K562 (cell line): ENCODE measurements at regions not wholly inside any gene's neighbourhood (a gene's known extent, or its start where the extent isn't known, plus 50 kb on each side); places are given as distances from the start of the nearest gene placed in this dataset.

Experiments used
- ATAC-seq: fragments of 200-7000 bp; cut with Tn5 transposase; 3 replicates; pipeline ENCODE4 v1.9.1; 2020; ENCODE audit warnings: moderate library complexity
- BruUV-seq: library from RNA; stranded (reverse); fragments of 400-500 nt; replicated peaks from 2 replicates; lab custom pipeline; 2021; lab: Mats Ljungman, UMichigan
- CTCF ChIA-PET: fragments of 300-600 bp; formaldehyde crosslinking; extraction: SDS; loops from one replicate; lab custom pipeline; 2021; ENCODE audit warnings: low intra/inter-chr PET ratio; lab: Yijun Ruan, JAX
- POLR2A ChIA-PET: fragments of 300-600, 350-650 bp; sonication (Branson Sonifier 250); formaldehyde crosslinking; extraction: SDS; loops from one replicate; lab custom pipeline; 2021; ENCODE audit warnings: antibody characterized with exemption, inconsistent platforms; lab: Yijun Ruan, JAX
- DNase-seq, 4 experiments: peaks; one replicate each; pipeline versions ENCODE4 v3.0.0 to v3.0.0-alpha.2; 2011 to 2018; ENCODE audit warnings: low spot score in 3 of 4, mixed read lengths in 3 of 4; ENCODE audit errors: extremely low read depth in 1 of 4
- FAIRE-seq: peaks from 2 replicates; lab custom pipeline; 2011; peaks lifted over from hg19 to GRCh38; lab: Jason Lieb, UNC
- H2AFZ ChIP-seq: 2 replicates; pipeline ENCODE4 v1.6.0; 2011; ENCODE audit warnings: low read depth, low read length, control low read depth, inconsistent platforms
- H3K27ac ChIP-seq: fragments of 200-600 bp; 3 replicates; pipeline ENCODE4 v1.8.0; 2011; ENCODE audit warnings: low read depth, mild to moderate bottlenecking, control low read depth, inconsistent platforms, low read length, moderate library complexity, mixed read lengths; ENCODE audit errors: extremely low read depth
- H3K27me3 ChIP-seq, 2 experiments: fragments of 300-600 bp in 1 of 2; 2 replicates in 1 of 2; 3 replicates in 1 of 2; pipeline versions ENCODE4 v1.6.0 to v1.8.0; 2011; ENCODE audit warnings: inconsistent platforms in 2 of 2, low read length in 2 of 2, mild to moderate bottlenecking in 1 of 2, mixed read lengths in 1 of 2, moderate library complexity in 1 of 2; ENCODE audit not compliant: control insufficient read depth in 2 of 2, insufficient read depth in 2 of 2
- H3K36me3 ChIP-seq: fragments of 300-600 bp; 3 replicates; pipeline ENCODE4 v1.8.0; 2011; ENCODE audit warnings: mild to moderate bottlenecking, low read length, inconsistent platforms; ENCODE audit not compliant: control insufficient read depth, insufficient read depth
- H3K4me1 ChIP-seq, 2 experiments: fragments of 200-600 bp in 1 of 2; replicated peaks in 1 of 2; 2 replicates in 1 of 2; 3 replicates in 1 of 2; pipeline versions ENCODE4 v1.5.1 to v1.8.0; 2011; ENCODE audit warnings: inconsistent platforms in 2 of 2, low read length in 2 of 2, mild to moderate bottlenecking in 1 of 2, mixed read lengths in 1 of 2, moderate library complexity in 1 of 2; ENCODE audit not compliant: control insufficient read depth in 2 of 2, insufficient read depth in 2 of 2
- H3K4me2 ChIP-seq: 2 replicates; pipeline ENCODE4 v1.6.1; 2011; ENCODE audit warnings: low read length, control low read depth, inconsistent platforms, mixed read lengths; ENCODE audit not compliant: insufficient read depth
- H3K4me3 ChIP-seq: fragments of 200-600 bp; sonication (generic), shearing (Covaris generic); 2 replicates; pipeline ENCODE4 v1.5.1; 2016; ENCODE audit warnings: control low read depth, inconsistent platforms
- H3K79me2 ChIP-seq: fragments of 200-600 bp; 3 replicates; pipeline ENCODE4 v1.8.0; 2011; ENCODE audit warnings: low read length, inconsistent platforms; ENCODE audit not compliant: control insufficient read depth, insufficient read depth
- H3K9ac ChIP-seq, 2 experiments: 2 replicates each; pipeline versions ENCODE4 v1.6.0 to v1.6.1; 2011; ENCODE audit warnings: low read depth in 2 of 2, low read length in 2 of 2, control low read depth in 1 of 2, inconsistent platforms in 1 of 2, mild to moderate bottlenecking in 1 of 2, mixed read lengths in 1 of 2; ENCODE audit not compliant: insufficient read depth in 1 of 2
- H3K9me1 ChIP-seq: one replicate; pipeline ENCODE4 v1.6.0; 2011; ENCODE audit warnings: inconsistent platforms, mild to moderate bottlenecking, low read length, moderate library complexity; ENCODE audit not compliant: control insufficient read depth, insufficient read depth
- H3K9me3 ChIP-seq: replicated peaks from 2 replicates; pipeline ENCODE4 v1.5.1; 2011; ENCODE audit warnings: low read depth, low read length, inconsistent platforms; ENCODE audit not compliant: control insufficient read depth, insufficient read depth
- H4K20me1 ChIP-seq: replicated peaks from 2 replicates; pipeline ENCODE4 v1.6.1; 2011; ENCODE audit warnings: low read length, inconsistent platforms, mixed read lengths; ENCODE audit not compliant: control insufficient read depth, insufficient read depth
- HMG20B ChIP-seq: fragments of 250-450 bp; sonication (Bioruptor Pico); IDR thresholded peaks from 2 replicates; pipeline ENCODE4 v1.5.0; 2021; ENCODE audit warnings: mild to moderate bottlenecking
- ILK ChIP-seq: fragments of 450-650 bp; IDR thresholded peaks from 2 replicates; pipeline ENCODE4 v1.6.1; 2016; ENCODE audit warnings: missing genetic modification characterization, low read depth, mild to moderate bottlenecking, missing compliant biosample characterization, moderate library complexity, borderline replicate concordance
- PHB ChIP-seq: fragments of 250-450 bp; sonication (Bioruptor Pico); IDR thresholded peaks from 2 replicates; pipeline ENCODE4 v1.5.0; 2021
- TCF7L2 ChIP-seq: fragments of 150-350 bp; IDR thresholded peaks from 2 replicates; pipeline ENCODE4 v1.6.1; 2016; ENCODE audit warnings: low read depth, mild to moderate bottlenecking, low read length, moderate library complexity
- WGBS: fragments of 100-300 bp; shearing (Covaris generic); methylation state at CpG from one replicate; pipeline ENCODE4 v1.1.6; 2016; ENCODE audit warnings: low coverage, mixed read lengths; ENCODE audit not compliant: insufficient coverage; ENCODE audit errors: missing lambda C conversion rate; 5-methylcytosine and 5-hydroxymethylcytosine counted together
- in situ Hi-C: fragments of 300-500 bp; cut with MboI; formaldehyde crosslinking; loops from 4 replicates; pipeline ENCODE4 v1.15.0; 2018; ENCODE audit warnings: inconsistent platforms, mixed read lengths
- intact Hi-C: fragments of 100-400 bp; cut with micrococcal nuclease; formaldehyde crosslinking; loops from 2 replicates; pipeline ENCODE4 v1.14.2; 2022
- TF ChIP-seq, protein P1 (sequence below): fragments of 450-650 bp; IDR thresholded peaks from 2 replicates; pipeline ENCODE4 v1.6.1; 2016; ENCODE audit warnings: mild to moderate bottlenecking
- TF ChIP-seq, protein P2 (sequence below): sonication (generic); formaldehyde crosslinking; IDR thresholded peaks from 2 replicates; pipeline ENCODE4 v1.8.1; 2023; ENCODE audit warnings: mild to moderate bottlenecking, missing genetic modification reagents

DNA sequence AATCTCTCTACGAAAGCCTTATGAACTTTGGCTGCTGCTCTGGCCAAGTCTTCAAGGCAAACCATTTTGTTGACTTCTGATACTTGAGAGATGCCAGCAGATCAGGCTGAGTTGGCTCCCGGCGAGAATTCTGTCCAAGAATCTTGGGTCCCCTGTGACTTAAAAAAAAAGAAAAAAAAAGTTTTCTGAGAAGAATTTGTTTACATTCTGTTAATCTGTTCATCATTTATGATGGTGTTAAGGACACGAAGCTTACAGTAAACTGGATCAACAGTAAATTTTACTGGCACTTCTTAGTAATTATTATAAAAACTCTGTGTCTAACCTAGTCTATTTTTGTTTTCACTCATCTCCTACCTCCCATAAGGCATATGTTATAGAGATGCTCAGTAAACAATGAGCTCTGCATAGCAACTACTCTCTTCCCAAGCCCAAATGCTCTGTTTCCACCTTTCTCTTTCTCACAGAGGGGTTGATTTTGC lies 320.9 kb upstream of the RASGRP1 start:
- 1% methylated on average over 4 of the region's 4 CpGs for WGBS
- no peak for TF ChIP-seq ILK (tag)
- TF ChIP-seq PHB, result no peak
- no peak for TF ChIP-seq HMG20B (CRISPR knock-in tag)
- TF ChIP-seq, protein P1, sequence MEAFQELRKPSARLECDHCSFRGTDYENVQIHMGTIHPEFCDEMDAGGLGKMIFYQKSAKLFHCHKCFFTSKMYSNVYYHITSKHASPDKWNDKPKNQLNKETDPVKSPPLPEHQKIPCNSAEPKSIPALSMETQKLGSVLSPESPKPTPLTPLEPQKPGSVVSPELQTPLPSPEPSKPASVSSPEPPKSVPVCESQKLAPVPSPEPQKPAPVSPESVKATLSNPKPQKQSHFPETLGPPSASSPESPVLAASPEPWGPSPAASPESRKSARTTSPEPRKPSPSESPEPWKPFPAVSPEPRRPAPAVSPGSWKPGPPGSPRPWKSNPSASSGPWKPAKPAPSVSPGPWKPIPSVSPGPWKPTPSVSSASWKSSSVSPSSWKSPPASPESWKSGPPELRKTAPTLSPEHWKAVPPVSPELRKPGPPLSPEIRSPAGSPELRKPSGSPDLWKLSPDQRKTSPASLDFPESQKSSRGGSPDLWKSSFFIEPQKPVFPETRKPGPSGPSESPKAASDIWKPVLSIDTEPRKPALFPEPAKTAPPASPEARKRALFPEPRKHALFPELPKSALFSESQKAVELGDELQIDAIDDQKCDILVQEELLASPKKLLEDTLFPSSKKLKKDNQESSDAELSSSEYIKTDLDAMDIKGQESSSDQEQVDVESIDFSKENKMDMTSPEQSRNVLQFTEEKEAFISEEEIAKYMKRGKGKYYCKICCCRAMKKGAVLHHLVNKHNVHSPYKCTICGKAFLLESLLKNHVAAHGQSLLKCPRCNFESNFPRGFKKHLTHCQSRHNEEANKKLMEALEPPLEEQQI, result no peak
- TF ChIP-seq, protein P2, sequence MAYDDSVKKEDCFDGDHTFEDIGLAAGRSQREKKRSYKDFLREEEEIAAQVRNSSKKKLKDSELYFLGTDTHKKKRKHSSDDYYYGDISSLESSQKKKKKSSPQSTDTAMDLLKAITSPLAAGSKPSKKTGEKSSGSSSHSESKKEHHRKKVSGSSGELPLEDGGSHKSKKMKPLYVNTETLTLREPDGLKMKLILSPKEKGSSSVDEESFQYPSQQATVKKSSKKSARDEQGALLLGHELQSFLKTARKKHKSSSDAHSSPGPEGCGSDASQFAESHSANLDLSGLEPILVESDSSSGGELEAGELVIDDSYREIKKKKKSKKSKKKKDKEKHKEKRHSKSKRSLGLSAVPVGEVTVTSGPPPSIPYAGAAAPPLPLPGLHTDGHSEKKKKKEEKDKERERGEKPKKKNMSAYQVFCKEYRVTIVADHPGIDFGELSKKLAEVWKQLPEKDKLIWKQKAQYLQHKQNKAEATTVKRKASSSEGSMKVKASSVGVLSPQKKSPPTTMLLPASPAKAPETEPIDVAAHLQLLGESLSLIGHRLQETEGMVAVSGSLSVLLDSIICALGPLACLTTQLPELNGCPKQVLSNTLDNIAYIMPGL, result no peak
- TF ChIP-seq TCF7L2, result no peak
- Histone ChIP-seq H3K4me2 (no peak overlapping the region), H3K27me3 (no peaks in the 10 kb centered on the region), H3K4me1 (no peaks in the 10 kb centered on the region), H3K27ac (no peak overlapping the region), H3K4me3 (no peak overlapping the region), H3K9ac (no peak overlapping the region), H4K20me1 (no peaks in the 10 kb centered on the region), H3K9me1 (no peaks in the 10 kb centered on the region), H2AFZ (no peak overlapping the region), H3K36me3 (no peaks in the 10 kb centered on the region), H3K9me3 (no peaks in the 10 kb centered on the region), H3K79me2 (no peaks in the 10 kb centered on the region)
- in situ Hi-C loops (no loop called here), intact Hi-C loops (no loop called here)
- ChIA-PET POLR2A (no interaction called here), CTCF (no interaction called here)
- BruUV-seq, result no TSS peak
- no peak for FAIRE-seq
- ATAC-seq, result no peak
- no peak for DNase-seq
